ENCODE measurements at regions not wholly inside any gene's neighbourhood (a gene's known extent, or its start where the extent isn't known, plus 50 kb on each side); places are given as distances from the start of the nearest gene placed in this dataset.
"Not testable (repeated sequence)": the region's sequence is repeated elsewhere in the genome, so short reads cannot be mapped to it uniquely, and the experiment has no call there.

GRCh38 chr1:207243442-207244408 is 77.8 kb upstream of the CD55 start:
- DNase-seq (ENCODE audit: low spot score) = no peak

GRCh38 chr1:207244409-207244801 is 77.1 kb upstream of the CD55 start:
- no peak for DNase-seq (ENCODE audit: low spot score)

DNA sequence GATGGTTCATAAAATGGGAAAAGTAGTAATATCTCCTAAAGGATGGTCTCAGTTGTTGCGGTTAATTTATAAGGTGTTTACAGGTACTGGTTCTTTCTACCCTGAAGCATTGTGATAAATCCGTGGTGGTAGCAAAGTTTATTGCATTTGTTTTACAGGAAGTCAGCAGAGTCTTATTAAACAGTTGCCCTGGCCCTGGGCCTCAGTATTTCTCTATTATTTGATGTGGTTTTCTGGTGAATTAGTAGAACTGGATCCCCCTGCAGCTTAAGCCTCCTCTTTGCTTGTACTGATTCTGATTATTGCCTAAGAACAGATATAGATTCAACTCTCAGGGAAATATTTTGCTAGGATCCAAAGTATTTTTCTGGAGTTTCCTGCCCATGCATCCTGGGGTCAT is 76.4 kb upstream of the CD55 start:
- no peak for DNase-seq (ENCODE audit: low spot score)

DNA sequence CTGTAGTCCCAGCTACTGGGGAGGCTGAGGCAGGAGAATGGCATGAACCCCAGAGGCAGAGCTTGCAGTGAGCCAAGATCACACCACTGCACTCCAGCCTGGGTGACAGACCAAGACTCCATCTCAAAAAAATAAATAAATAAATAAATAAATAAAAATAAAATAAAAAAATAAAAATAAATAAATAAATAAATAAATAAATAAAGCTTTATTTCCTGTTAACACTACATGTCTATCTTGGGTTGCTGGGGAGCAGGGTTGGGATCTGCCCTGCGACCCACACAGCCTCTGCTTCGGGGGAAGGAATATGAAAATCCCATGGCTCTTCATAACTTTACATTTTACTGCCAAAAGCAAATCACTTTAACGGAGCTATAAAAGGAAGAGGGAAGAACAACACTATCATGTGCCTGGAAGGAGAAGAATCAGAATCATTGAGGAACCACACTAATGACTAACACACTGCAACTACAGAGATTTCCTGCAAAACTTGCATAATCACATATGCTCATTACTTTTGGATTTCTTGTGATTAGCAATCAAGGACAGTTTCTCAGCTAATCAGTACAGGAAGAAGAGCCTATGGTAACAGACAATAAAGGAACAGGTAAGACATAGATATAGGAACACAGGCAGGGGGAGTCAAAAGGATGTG is 72.8 kb upstream of the CD55 start:
- no peak for DNase-seq (ENCODE audit: low spot score)

DNA sequence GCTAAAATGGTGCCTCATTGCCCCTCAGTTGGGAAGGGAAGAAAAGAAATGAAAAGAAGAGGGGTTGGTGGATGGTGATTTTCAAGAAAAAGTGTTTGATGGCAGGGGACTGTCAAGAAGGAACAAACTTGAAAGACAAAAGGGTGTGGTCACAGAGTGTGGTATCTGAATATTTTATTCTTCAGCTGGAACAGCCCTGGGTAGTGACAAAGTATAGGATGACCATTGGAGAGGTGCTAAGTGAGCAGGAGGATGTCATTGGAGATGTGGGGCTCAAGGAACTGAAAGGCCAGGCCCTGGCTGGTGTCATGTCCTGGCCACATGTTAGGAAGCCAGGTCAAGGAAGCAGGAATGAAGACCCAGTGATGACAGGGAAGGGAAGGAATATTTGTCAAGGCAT is 71.0 kb upstream of the CD55 start:
- DNase-seq (ENCODE audit: low spot score) = no peak

DNA sequence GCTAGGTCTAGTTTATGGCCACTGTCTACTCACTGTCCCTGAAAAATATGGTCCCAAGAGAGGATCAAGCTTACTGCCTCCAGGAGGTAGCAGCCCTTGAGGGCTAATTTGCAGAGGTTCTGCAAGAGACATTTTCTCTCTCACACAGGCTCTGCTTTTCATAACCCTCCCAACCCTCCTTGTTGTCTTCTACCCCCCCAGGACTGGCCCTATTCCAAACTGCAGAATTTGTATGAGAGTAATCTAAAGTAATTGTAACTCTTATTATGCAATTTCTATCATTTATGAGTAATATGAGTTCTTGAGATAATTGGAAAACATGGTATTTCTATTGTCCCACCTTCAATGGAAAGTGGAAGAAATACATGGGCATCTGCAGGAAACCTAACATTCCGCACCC is 70.4 kb upstream of the CD55 start:
- DNase-seq (ENCODE audit: low spot score) = no peak

- DNase-seq (ENCODE audit: low spot score) = no peak
Observed at GRCh38 chr1:207256869-207257268, 64.6 kb upstream of the CD55 start.

DNA sequence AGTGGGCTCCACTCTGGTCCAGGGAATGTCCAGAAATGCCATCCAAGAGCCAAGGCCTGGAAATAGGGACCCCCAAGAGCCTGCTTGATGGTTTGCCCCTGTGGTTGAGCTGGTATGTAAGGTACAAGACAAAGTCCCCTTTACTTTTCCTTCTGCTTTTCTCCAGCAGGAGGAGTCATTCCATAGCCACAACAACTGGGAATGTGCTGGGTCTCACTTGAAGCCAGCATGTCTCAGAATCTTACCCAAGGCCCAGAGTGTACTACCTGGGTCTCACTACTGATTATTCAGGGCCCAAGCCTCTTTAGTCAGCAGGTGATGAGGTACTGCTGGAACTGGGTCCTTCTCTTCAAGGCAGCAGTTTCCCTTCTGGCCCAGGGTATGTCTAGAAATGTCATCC is 62.1 kb upstream of the CD55 start:
- no peak for DNase-seq (ENCODE audit: low spot score)

DNA sequence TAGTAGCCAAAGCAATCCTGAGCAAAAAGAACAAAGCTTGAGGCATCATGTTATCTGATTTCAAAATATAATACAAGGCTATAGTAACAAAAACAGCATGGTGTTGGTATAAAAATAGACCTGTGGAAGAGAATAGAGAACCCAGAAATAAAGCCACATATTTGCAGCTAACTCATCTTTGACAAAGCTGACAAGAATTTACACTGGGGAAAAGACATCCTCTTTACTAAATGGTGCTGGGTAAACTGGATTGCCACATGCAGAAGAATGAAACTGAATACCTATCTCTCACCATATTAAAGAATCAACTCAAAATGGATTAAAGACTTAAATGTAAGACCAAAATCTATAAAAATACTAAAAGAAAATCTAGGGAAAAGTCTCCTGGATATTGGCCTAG is 59.5 kb upstream of the CD55 start:
- no peak for DNase-seq (ENCODE audit: low spot score)

- not testable (repeated sequence) for DNase-seq (ENCODE audit: low spot score)
Observed at GRCh38 chr1:207262891-207263290, 58.6 kb upstream of the CD55 start.

- no peak for DNase-seq (ENCODE audit: low spot score)
Observed at GRCh38 chr1:207264663-207265252, 56.7 kb upstream of the CD55 start.

GRCh38 chr1:207268337-207268736 is 53.1 kb upstream of the CD55 start:
- no peak for DNase-seq (ENCODE audit: low spot score)

- no peak for DNase-seq (ENCODE audit: low spot score)
Observed at GRCh38 chr1:207268753-207269511, 52.5 kb upstream of the CD55 start.
